PFSK-1 (cell line): ENCODE measurements at regions not wholly inside any gene's neighbourhood (a gene's known extent, or its start where the extent isn't known, plus 50 kb on each side); places are given as distances from the start of the nearest gene placed in this dataset.

Source experiments
- POLR2AphosphoS5 ChIP-seq: IDR thresholded peaks from 2 replicates; pipeline ENCODE4 v1.6.1; 2012; ENCODE audit warnings: low read depth, mild to moderate bottlenecking, control low read depth, low read length, moderate library complexity
- SIN3A ChIP-seq: IDR thresholded peaks from 2 replicates; pipeline ENCODE4 v1.6.1; 2012; ENCODE audit warnings: mild to moderate bottlenecking, low read length, moderate library complexity, borderline replicate concordance; ENCODE audit not compliant: insufficient read depth
- TAF1 ChIP-seq: IDR thresholded peaks from 2 replicates; pipeline ENCODE4 v1.6.1; 2012; ENCODE audit warnings: low read length, control low read depth, borderline replicate concordance; ENCODE audit not compliant: insufficient read depth
- TF ChIP-seq, protein P1 (sequence below), 2 experiments: IDR thresholded peaks; 2 replicates each; pipeline versions ENCODE4 v1.6.1 to v1.8.0; 2011 to 2012; ENCODE audit warnings: low read depth in 2 of 2, low read length in 2 of 2, control low read depth in 1 of 2, inconsistent platforms in 1 of 2, mild to moderate bottlenecking in 1 of 2, moderate library complexity in 1 of 2; ENCODE audit not compliant: insufficient read depth in 1 of 2

DNA sequence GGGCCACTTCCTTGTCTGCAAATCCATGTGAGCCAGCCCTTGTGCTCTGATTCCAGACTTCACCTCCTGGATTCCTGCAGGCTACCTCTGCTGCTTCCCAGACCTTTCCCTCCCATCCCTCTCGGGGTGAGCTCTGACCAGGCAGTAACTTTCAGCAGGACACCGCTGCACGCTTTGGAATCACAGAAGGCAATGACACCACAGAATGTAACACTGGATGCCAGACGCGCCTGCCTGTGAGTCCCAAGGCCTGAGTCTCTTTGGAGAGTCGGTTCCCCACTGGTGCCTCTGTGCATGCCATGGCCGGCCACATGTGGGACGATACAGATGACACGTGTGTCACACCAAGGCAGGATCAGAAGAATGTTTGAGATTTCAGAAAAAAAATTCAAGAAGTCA lies 89.7 kb upstream of the ERRFI1 start:
- TF ChIP-seq POLR2AphosphoS5 (no peak), SIN3A (no peak), TAF1 (no peak)
- TF ChIP-seq, protein P1, sequence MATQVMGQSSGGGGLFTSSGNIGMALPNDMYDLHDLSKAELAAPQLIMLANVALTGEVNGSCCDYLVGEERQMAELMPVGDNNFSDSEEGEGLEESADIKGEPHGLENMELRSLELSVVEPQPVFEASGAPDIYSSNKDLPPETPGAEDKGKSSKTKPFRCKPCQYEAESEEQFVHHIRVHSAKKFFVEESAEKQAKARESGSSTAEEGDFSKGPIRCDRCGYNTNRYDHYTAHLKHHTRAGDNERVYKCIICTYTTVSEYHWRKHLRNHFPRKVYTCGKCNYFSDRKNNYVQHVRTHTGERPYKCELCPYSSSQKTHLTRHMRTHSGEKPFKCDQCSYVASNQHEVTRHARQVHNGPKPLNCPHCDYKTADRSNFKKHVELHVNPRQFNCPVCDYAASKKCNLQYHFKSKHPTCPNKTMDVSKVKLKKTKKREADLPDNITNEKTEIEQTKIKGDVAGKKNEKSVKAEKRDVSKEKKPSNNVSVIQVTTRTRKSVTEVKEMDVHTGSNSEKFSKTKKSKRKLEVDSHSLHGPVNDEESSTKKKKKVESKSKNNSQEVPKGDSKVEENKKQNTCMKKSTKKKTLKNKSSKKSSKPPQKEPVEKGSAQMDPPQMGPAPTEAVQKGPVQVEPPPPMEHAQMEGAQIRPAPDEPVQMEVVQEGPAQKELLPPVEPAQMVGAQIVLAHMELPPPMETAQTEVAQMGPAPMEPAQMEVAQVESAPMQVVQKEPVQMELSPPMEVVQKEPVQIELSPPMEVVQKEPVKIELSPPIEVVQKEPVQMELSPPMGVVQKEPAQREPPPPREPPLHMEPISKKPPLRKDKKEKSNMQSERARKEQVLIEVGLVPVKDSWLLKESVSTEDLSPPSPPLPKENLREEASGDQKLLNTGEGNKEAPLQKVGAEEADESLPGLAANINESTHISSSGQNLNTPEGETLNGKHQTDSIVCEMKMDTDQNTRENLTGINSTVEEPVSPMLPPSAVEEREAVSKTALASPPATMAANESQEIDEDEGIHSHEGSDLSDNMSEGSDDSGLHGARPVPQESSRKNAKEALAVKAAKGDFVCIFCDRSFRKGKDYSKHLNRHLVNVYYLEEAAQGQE (IDR thresholded peaks at IDR 0.05; ENCODE audit: insufficient read depth in 1 of 2, low read depth in 2 of 2, low read length in 2 of 2), result no peak
